Activated CD4-positive, alpha-beta T cell treated with anti-CD3 and anti-CD28 coated beads for 36 hours (primary cell): ENCODE measurements at regions not wholly inside any gene's neighbourhood (a gene's known extent, or its start where the extent isn't known, plus 50 kb on each side); places are given as distances from the start of the nearest gene placed in this dataset.

Experiments
- ATAC-seq: fragments of 200-7000 bp; cut with Tn5 transposase; one replicate; pipeline ENCODE4 v1.10.0; 2021; ENCODE audit warnings: mild to moderate bottlenecking, moderate library complexity
- CTCF ChIA-PET: fragments of 350-600 bp; sonication (Branson Sonifier 250); formaldehyde crosslinking; loops from one replicate; lab custom pipeline; 2021; ENCODE audit warnings: antibody characterized with exemption; lab: Charles Lee
- POLR2A ChIA-PET: fragments of 350-600 bp; sonication (Branson Sonifier 250); formaldehyde crosslinking; loops from one replicate; lab custom pipeline; 2021; ENCODE audit warnings: antibody characterized with exemption, inconsistent platforms; lab: Charles Lee
- DNase-seq: peaks from one replicate; pipeline ENCODE4 v3.0.0-alpha.2; 2020
- H3K27ac Mint-ChIP-seq: one replicate; pipeline ENCODE4 v1.8.0; 2021; ENCODE audit warnings: mixed read lengths
- H3K27me3 Mint-ChIP-seq: one replicate; pipeline ENCODE4 v1.8.0; 2021; ENCODE audit warnings: mixed read lengths
- H3K36me3 Mint-ChIP-seq: one replicate; pipeline ENCODE4 v1.8.0; 2021; ENCODE audit warnings: low read depth, mixed read lengths
- H3K4me1 Mint-ChIP-seq: one replicate; pipeline ENCODE4 v1.8.0; 2021; ENCODE audit warnings: mixed read lengths
- H3K4me3 Mint-ChIP-seq: one replicate; pipeline ENCODE4 v1.8.0; 2021; ENCODE audit warnings: mild to moderate bottlenecking, moderate library complexity, mixed read lengths
- H3K9me3 Mint-ChIP-seq: one replicate; pipeline ENCODE4 v1.8.0; 2021; ENCODE audit warnings: low read depth, mixed read lengths
- intact Hi-C, 2 experiments: fragments of 100-400 bp; cut with DNase I in 1 of 2; cut with micrococcal nuclease in 1 of 2; formaldehyde crosslinking; loops; one replicate each; pipeline versions ENCODE4 v1.14.2 to v1.15.1; 2022 to 2024; cut with DNase I, micrococcal nuclease

DNA sequence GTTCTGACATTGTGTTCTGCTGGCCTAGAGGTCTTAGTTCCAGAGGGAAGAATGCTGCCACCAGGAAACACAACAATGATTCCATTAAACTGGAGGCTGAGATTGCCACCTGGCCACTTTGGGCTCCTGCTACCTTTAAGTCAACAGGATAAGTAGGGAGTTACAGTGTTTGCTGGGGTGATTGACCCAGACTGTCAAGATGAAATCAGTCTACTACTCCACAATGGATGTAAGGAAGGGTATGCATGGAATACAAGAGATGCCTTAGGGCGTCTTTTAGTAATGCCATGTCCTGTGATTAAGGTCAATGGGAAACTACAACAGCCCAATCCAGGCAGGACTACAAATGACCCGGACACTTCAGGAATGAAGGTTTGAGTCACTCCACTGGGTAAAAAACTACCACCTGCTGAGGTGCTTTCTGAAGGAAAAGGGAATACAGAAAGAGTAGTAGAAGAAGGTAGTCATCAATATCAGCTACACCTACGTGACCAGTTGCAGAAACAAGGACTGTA, 852.6 kb downstream of the LRFN5 start:
- Mint-ChIP-seq H3K4me1 (no peaks in the 10 kb centered on the region), H3K36me3 (no peaks in the 10 kb centered on the region), H3K27ac (no peak overlapping the region), H3K9me3 (peaks cover 12% of the 10 kb centered on the region), H3K4me3 (no peak overlapping the region), H3K27me3 (no peaks in the 10 kb centered on the region)
- no peak for ATAC-seq
- no peak for DNase-seq
- intact Hi-C loops: no loop called here
- CTCF ChIA-PET: no interaction called here
- POLR2A ChIA-PET: no interaction called here

DNA sequence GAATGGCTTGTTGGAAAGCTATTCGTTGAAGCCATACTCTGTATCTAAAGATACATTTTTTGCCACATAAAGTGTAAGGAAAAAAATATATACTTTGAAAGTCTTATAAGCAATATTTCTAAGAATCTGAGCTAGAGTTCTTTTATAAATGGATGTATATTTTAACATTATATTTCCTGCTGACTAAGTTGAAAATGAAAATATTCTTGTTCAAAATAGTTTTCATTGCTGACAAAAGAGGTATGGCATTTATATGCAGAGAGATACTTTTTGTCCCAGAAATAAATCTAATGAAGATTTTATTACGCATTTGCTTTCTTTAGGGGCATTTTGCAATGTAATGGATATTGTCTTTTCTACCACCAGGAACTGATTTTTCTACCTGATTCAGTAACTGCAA, 834.9 kb downstream of the LRFN5 start:
- CTCF ChIA-PET: no interaction called here
- Mint-ChIP-seq H3K4me3 (no peak overlapping the region), H3K27ac (no peak overlapping the region), H3K27me3 (no peaks in the 10 kb centered on the region), H3K36me3 (no peaks in the 10 kb centered on the region), H3K4me1 (no peaks in the 10 kb centered on the region), H3K9me3 (peaks cover 1% of the 10 kb centered on the region)
- POLR2A ChIA-PET: no interaction called here
- no peak for ATAC-seq
- intact Hi-C loops: no loop called here
- DNase-seq: no peak

DNA sequence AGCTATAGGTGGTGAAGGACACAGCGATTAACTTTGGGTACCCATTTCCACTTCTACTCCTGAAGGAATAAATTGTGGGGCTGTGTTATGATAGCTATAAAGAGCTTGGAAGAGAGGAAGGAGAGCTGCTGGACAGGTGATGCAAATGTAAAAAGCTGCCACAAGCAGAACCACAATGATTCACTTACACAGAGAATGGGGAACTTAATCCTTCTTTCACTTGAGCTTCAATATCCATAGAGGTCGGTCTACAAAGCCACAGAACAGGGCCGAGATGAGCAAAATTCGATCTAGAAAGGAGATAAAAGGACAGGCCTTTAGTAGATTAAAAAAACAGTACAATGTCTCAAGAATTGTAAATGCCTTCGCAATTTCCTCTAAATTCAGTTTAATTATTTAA, 831.1 kb downstream of the LRFN5 start:
- intact Hi-C loops: no loop called here
- POLR2A ChIA-PET: no interaction called here
- Mint-ChIP-seq H3K4me3 (no peak overlapping the region), H3K27me3 (no peaks in the 10 kb centered on the region), H3K27ac (no peak overlapping the region), H3K36me3 (no peaks in the 10 kb centered on the region), H3K9me3 (peaks cover 8% of the 10 kb centered on the region), H3K4me1 (no peaks in the 10 kb centered on the region)
- CTCF ChIA-PET: no interaction called here
- ATAC-seq: no peak
- no peak for DNase-seq

DNA sequence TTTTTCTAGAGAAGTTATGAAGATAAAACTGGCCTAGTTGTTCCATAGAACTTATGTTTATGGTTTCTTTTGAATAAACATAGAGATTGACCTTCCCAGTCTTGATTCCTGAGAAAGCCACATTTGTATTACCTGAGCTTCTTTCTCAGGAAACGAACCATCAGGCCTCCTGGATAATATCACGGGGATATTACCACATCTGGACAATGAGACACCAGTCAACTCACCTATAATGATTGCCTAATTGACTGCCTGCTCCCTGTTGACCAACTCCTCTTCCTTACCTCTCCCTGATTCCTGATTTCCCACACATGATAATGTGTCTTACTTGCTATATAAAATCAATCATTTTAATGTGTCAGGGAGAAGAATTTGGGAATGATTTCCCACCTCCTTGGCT, 822.7 kb downstream of the LRFN5 start:
- ChIA-PET POLR2A (no interaction called here), CTCF (no interaction called here)
- no peak overlapping the region for H3K27ac Mint-ChIP-seq
- no peak overlapping the region for H3K4me3 Mint-ChIP-seq
- peaks cover 11% of the 10 kb centered on the region for H3K9me3 Mint-ChIP-seq
- no peaks in the 10 kb centered on the region for H3K36me3 Mint-ChIP-seq
- ATAC-seq (no peak), DNase-seq (no peak)
- intact Hi-C loops: no loop called here
- no peaks in the 10 kb centered on the region for H3K27me3 Mint-ChIP-seq
- H3K4me1 Mint-ChIP-seq: no peaks in the 10 kb centered on the region

DNA sequence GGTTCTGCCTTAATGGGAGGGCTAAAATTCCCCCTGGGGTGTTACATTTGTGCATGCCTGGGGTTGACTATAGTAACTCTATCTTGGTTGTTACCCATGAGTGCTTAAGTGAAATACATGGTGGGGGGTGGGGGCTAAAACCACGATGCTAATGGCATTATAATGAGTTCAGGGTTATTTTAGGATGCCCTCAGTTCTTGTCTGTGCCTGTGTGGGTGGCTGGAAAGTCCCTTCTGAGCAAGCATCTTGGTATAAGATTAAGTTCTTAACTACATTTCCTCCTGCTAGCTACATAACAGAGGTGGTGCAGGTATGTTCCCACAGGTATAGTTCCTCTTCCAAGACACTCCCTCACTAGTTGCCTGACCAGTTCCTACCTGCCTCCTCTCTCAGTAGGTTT, 822.3 kb downstream of the LRFN5 start:
- H3K36me3 Mint-ChIP-seq: no peaks in the 10 kb centered on the region
- H3K4me1 Mint-ChIP-seq: no peaks in the 10 kb centered on the region

DNA sequence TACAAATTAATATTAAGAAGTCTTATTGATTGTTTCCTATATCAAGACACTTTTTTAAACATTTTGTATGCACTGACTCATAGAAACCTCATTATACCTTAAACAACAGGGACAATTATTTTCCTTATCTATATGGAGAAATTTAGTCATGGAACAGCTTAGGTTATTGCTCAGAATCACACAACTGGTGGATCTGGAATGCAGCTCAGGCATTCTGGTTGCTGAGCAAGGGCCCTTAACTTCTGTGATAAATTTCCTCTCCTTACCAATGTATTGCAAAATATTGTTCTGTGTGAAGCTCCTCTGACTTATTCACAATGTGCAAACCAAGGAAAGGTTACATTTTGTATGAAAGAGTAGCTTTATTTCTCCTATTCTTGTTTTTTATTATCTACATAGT, 817.8 kb downstream of the LRFN5 start:
- Mint-ChIP-seq H3K27me3 (no peaks in the 10 kb centered on the region), H3K4me1 (no peaks in the 10 kb centered on the region), H3K9me3 (no peaks in the 10 kb centered on the region), H3K36me3 (no peaks in the 10 kb centered on the region), H3K4me3 (no peak overlapping the region), H3K27ac (no peak overlapping the region)
- DNase-seq (no peak), ATAC-seq (no peak)
- intact Hi-C loops: no loop called here
- ChIA-PET CTCF (no interaction called here), POLR2A (no interaction called here)

More for the DNA sequence above, 822.3 kb downstream of the LRFN5 start:
- Mint-ChIP-seq H3K27me3 (no peaks in the 10 kb centered on the region), H3K27ac (no peak overlapping the region), H3K9me3 (peaks cover 11% of the 10 kb centered on the region), H3K4me3 (no peak overlapping the region)
- DNase-seq (peak; percentile 3), ATAC-seq (no peak)
- CTCF ChIA-PET: no interaction called here
- intact Hi-C loops: no loop called here
- POLR2A ChIA-PET: no interaction called here

DNA sequence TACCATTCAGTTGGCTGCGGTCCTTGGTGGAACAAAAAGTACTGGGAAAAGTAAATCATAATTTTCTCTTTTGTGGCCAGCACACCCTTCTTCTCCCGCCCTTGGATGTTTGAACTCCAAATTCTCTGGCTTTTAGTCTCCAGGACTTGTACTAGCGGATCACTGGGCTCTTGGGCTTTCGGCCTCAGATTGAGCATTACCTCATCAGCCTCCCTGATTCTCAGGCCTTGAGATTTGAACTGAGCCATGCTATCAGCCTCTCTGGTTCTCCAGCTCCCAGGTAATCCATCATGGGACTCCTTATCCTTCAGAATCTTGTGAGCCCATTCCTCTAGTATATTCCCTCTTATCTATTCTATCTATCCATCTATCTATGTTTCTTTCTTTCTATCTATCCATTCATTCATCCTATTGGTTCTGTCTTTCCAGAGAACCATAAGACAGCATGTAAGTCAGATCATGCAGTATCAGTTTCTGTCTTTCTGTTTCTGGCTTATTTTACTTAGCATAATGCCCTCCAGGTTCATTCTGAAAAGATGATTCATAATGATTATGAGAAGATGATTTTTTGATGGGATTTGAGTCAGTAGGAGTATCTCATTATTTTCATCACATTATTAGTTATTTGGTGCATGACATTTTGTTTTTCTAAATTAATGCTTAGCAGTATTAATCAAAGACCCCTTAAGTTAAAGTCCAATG, 814.9 kb downstream of the LRFN5 start:
- no peaks in the 10 kb centered on the region for H3K4me1 Mint-ChIP-seq
- H3K27me3 Mint-ChIP-seq: no peaks in the 10 kb centered on the region
- intact Hi-C loops: no loop called here
- ChIA-PET CTCF (no interaction called here), POLR2A (no interaction called here)
- H3K27ac Mint-ChIP-seq: no peak overlapping the region
- H3K4me3 Mint-ChIP-seq: no peak overlapping the region
- no peaks in the 10 kb centered on the region for H3K36me3 Mint-ChIP-seq
- DNase-seq (no peak), ATAC-seq (no peak)
- H3K9me3 Mint-ChIP-seq: no peaks in the 10 kb centered on the region

DNA sequence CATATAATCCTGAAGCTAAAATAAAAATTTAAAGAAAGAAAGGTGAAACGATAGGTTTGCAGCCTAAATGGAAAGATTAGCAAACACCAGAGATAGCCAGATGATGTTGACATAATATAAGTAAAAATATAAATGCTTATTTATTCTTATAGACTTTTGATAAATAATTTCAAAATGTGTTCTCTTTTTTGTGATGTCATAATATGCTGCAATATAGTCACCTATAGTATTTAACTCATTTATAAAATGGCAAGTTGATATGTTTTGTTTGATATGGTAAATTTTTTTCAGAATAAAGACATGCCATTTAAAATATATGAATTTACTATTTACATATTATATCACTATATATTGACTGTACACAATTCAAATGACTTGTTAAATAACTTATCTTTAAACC, 813.4 kb downstream of the LRFN5 start:
- H3K27ac Mint-ChIP-seq: no peak overlapping the region
- DNase-seq (no peak), ATAC-seq (no peak)
- H3K27me3 Mint-ChIP-seq: no peaks in the 10 kb centered on the region
- H3K4me3 Mint-ChIP-seq: no peak overlapping the region
- POLR2A ChIA-PET: no interaction called here
- no peaks in the 10 kb centered on the region for H3K36me3 Mint-ChIP-seq
- intact Hi-C loops: no loop called here
- H3K9me3 Mint-ChIP-seq: no peaks in the 10 kb centered on the region
- no peaks in the 10 kb centered on the region for H3K4me1 Mint-ChIP-seq
- CTCF ChIA-PET: no interaction called here

DNA sequence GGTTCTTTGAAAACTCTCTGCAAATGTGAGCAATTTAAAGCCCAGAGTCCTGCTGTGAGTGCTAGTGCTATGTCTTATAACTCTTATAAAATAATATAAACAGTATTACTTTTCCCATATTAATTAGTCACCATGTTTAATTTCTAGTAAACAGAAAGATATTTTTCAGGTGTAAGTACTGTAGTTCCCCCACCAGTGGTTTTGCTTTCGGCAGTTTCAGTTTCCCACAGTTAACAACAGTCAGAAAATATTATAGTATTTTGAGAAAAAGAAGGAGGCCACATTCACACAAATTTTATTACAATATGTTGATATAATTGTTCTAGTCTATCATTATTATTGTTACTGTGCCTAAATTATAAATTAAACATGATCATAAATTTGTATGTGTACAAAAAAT, 800.5 kb downstream of the LRFN5 start:
- ATAC-seq (no peak), DNase-seq (no peak)
- Mint-ChIP-seq H3K27ac (no peak overlapping the region), H3K36me3 (no peaks in the 10 kb centered on the region), H3K9me3 (peaks cover 10% of the 10 kb centered on the region), H3K4me1 (no peaks in the 10 kb centered on the region), H3K4me3 (no peak overlapping the region), H3K27me3 (no peaks in the 10 kb centered on the region)
- POLR2A ChIA-PET: no interaction called here
- CTCF ChIA-PET: no interaction called here
- intact Hi-C loops: no loop called here

DNA sequence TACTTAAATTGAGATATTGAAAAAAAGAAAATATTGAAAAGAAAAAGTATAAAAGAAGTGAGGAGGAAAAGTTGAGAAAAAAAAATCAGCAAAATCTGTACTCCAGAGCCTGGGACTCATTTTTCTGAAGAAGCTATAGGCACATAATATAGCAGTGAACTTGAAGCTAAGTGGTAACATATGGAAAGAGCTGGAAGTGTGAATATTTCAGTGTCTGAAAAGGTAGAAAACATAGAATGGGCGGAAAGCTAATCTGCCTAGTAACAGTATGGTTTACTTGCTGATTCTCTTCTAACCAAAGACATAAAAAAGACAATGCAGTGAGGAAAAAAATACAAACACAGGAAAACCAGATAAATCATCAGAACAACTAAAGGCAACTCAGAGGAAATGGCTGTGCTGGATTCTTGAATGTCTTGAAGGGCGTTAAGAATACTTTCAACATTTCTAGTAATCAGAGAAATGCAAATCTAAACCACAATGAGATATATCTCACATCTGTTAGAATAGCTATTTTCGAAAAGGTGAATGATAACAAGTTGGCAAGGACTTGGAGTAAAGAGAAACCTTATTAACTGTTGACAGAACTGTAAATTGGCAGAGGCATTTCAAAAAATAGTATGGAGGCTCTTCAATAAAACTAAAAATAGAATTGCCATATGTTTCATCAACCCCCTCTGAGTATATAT, 784.6 kb downstream of the LRFN5 start:
- H3K4me1 Mint-ChIP-seq: no peaks in the 10 kb centered on the region
- no peaks in the 10 kb centered on the region for H3K27me3 Mint-ChIP-seq
- ChIA-PET POLR2A (no interaction called here), CTCF (interaction anchor here (1.2 kb wide), 1 partner anchor 8 kb away, joined by 3 read pairs; no protein-coding TSS in a partner anchor)
- DNase-seq: no peak
- intact Hi-C loops: no loop called here
- H3K9me3 Mint-ChIP-seq: peaks cover 11% of the 10 kb centered on the region
- H3K4me3 Mint-ChIP-seq: no peak overlapping the region
- H3K36me3 Mint-ChIP-seq: no peaks in the 10 kb centered on the region
- no peak for ATAC-seq
- no peak overlapping the region for H3K27ac Mint-ChIP-seq

DNA sequence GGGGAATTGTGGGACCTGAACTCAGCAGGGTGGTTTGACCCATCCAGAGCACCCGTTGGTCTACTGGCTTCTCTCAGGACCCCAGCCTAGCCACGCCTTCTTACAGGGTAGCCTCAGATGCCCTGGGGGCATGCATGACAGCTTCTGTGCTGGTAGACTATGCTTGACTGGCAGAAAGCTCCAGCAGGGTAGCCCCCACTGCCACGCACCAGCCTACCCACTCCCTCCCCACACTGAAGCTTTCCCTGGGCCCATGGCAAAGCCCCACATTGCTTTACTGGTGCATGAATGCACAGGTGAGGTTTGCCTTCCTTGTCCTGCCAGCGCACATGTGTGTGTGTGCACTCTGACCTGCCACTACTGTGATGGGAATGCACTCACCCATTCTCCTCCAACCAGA, 772.2 kb downstream of the LRFN5 start:
- Mint-ChIP-seq H3K27ac (no peak overlapping the region), H3K9me3 (peaks cover 4% of the 10 kb centered on the region), H3K4me3 (no peak overlapping the region), H3K36me3 (no peaks in the 10 kb centered on the region), H3K4me1 (no peaks in the 10 kb centered on the region), H3K27me3 (no peaks in the 10 kb centered on the region)
- ATAC-seq (no peak), DNase-seq (no peak)
- intact Hi-C loops: no loop called here
- ChIA-PET CTCF (no interaction called here), POLR2A (no interaction called here)

DNA sequence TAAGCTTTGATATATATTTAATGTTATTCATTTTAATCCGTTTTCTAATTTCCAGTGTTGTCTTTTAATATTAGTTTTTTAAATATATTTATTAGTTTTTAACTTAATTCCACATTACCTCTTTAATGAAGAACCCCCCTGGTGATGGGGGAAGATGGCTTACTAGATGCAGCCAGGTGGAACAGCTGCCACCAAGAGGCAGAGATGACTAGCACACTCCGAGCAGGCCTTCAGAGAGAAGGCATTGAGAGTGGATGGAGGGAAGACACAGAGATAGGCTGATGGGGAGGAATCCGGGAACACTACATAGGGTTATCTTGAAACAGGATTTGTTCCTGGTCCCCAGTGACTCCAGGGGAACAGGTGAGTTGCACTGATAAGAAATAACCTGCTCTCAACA, 771.6 kb downstream of the LRFN5 start:
- intact Hi-C loops: no loop called here
- CTCF ChIA-PET: no interaction called here
- DNase-seq: no peak

More for the DNA sequence above, 771.6 kb downstream of the LRFN5 start:
- peaks cover 6% of the 10 kb centered on the region for H3K9me3 Mint-ChIP-seq
- no peaks in the 10 kb centered on the region for H3K4me1 Mint-ChIP-seq
- no peak overlapping the region for H3K4me3 Mint-ChIP-seq
- POLR2A ChIA-PET: no interaction called here
- no peak for ATAC-seq
- no peaks in the 10 kb centered on the region for H3K27me3 Mint-ChIP-seq
- no peak overlapping the region for H3K27ac Mint-ChIP-seq
- H3K36me3 Mint-ChIP-seq: no peaks in the 10 kb centered on the region
